Activated naive CD8-positive, alpha-beta T cell treated with anti-CD3 and anti-CD28 coated beads, Interleukin-2, amount 10 ng/mL, durations not matched to agents 7 days and 5 days (primary cell): ENCODE measurements at regions not wholly inside any gene's neighbourhood (a gene's known extent, or its start where the extent isn't known, plus 50 kb on each side); places are given as distances from the start of the nearest gene placed in this dataset.

Experiments
- ATAC-seq: fragments of 150-1000 bp; cut with Tn5 transposase; one replicate; pipeline ENCODE4 v1.10.0; 2021; ENCODE audit warnings: low read depth, moderate library complexity
- POLR2A ChIA-PET: fragments of 350-600 bp; sonication (Branson Sonifier 250); formaldehyde crosslinking; loops from one replicate; lab custom pipeline; 2021; ENCODE audit warnings: antibody characterized with exemption; lab: Charles Lee
- DNase-seq: peaks from one replicate; pipeline ENCODE4 v3.0.0; 2021
- H3K27ac Mint-ChIP-seq: one replicate; pipeline ENCODE4 v1.8.0; 2022; ENCODE audit warnings: mild to moderate bottlenecking, mixed read lengths
- H3K27me3 Mint-ChIP-seq: one replicate; pipeline ENCODE4 v1.8.0; 2022; ENCODE audit warnings: mild to moderate bottlenecking, moderate library complexity, mixed read lengths
- H3K36me3 Mint-ChIP-seq: one replicate; pipeline ENCODE4 v1.8.0; 2021; ENCODE audit warnings: mild to moderate bottlenecking, mixed read lengths
- H3K4me1 Mint-ChIP-seq: one replicate; pipeline ENCODE4 v1.8.0; 2021; ENCODE audit warnings: mixed read lengths
- H3K4me3 Mint-ChIP-seq: one replicate; pipeline ENCODE4 v1.8.0; 2022; ENCODE audit warnings: mild to moderate bottlenecking, moderate library complexity, mixed read lengths
- H3K9me3 Mint-ChIP-seq: one replicate; pipeline ENCODE4 v1.8.0; 2021; ENCODE audit warnings: mixed read lengths

GRCh38 chr11:8810540-8811301 is 100.3 kb upstream of the AKIP1 start:
- POLR2A ChIA-PET: interaction anchor here (0.9 kb wide), 1 partner anchor 129 kb away, joined by 4 read pairs; the partner anchor contains the start of genes RPL27A and TRIM66
- H3K9me3 Mint-ChIP-seq: no peaks in the 10 kb centered on the region
- H3K4me1 Mint-ChIP-seq: peaks cover 10% of the 10 kb centered on the region
- ATAC-seq: peak; percentile 52
- H3K27ac Mint-ChIP-seq: no peak overlapping the region
- peak overlapping the region; percentile 76 for H3K4me3 Mint-ChIP-seq
- DNase-seq: peak; percentile 52
- no peaks in the 10 kb centered on the region for H3K36me3 Mint-ChIP-seq
- H3K27me3 Mint-ChIP-seq: peaks cover 19% of the 10 kb centered on the region

GRCh38 chr11:8811571-8811970 is 99.4 kb upstream of the AKIP1 start:
- Mint-ChIP-seq H3K36me3 (no peaks in the 10 kb centered on the region), H3K4me3 (no peak overlapping the region), H3K9me3 (no peaks in the 10 kb centered on the region), H3K27me3 (peaks cover 19% of the 10 kb centered on the region), H3K4me1 (peaks cover 10% of the 10 kb centered on the region), H3K27ac (no peak overlapping the region)
- POLR2A ChIA-PET: no interaction called here
- ATAC-seq: no peak
- no peak for DNase-seq

DNA sequence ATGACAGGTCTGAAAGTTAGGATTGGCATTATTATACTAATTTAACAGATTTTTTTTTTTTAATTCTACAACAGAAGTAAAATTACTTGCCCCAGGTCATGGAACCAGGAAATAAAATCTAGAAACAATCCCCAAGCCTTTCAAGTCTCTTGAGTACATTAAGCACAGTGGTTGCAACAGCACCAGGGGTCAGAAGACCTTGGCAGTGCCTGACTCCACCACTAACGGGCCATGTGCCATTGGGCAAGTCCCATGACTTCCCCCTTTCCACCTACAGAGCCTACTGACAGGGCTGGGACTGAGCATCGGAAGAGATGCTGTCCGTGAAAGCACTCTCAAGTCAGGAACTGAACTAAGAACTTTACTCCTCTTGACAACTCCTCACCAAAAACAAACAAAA is 98.6 kb upstream of the AKIP1 start:
- Mint-ChIP-seq H3K4me1 (peaks cover 10% of the 10 kb centered on the region), H3K36me3 (no peaks in the 10 kb centered on the region), H3K27ac (no peak overlapping the region), H3K9me3 (no peaks in the 10 kb centered on the region), H3K27me3 (peaks cover 17% of the 10 kb centered on the region), H3K4me3 (no peak overlapping the region)
- ATAC-seq: no peak
- POLR2A ChIA-PET: no interaction called here
- no peak for DNase-seq

DNA sequence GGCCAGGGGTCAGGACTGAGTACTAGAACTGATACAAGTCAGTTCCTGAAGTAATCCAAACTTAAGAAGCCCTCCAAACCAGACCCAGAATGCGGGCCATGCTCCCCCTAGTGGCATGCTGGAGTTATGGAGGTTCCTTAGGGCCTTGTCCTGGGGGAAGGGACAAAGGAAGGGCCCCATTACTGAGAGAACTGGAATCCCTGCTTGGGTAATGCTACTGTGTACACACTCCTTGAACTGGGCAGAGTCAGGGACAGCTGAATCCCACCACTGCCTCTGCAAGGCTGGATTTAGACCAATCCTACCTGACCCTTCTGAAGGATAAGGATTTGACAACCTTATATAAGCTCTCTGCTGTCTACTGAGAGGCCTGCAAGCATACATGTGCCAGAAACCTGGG is 97.3 kb upstream of the AKIP1 start:
- H3K9me3 Mint-ChIP-seq: no peaks in the 10 kb centered on the region
- peaks cover 17% of the 10 kb centered on the region for H3K27me3 Mint-ChIP-seq
- POLR2A ChIA-PET: interaction anchor here (0.7 to 1.7 kb wide), 2 partner anchors 124 to 132 kb away, joined by 3 to 6 read pairs; partner anchors contain the start of genes RPL27A and TRIM66
- no peak overlapping the region for H3K4me3 Mint-ChIP-seq
- H3K36me3 Mint-ChIP-seq: no peaks in the 10 kb centered on the region
- peaks cover 10% of the 10 kb centered on the region for H3K4me1 Mint-ChIP-seq
- DNase-seq (peak; percentile 59), ATAC-seq (peak; percentile 38)
- no peak overlapping the region for H3K27ac Mint-ChIP-seq

- no peaks in the 10 kb centered on the region for H3K9me3 Mint-ChIP-seq
- H3K27ac Mint-ChIP-seq: no peak overlapping the region
- POLR2A ChIA-PET: interaction anchor here (0.7 to 1.7 kb wide), 2 partner anchors 125 to 132 kb away, joined by 3 to 6 read pairs; partner anchors contain the start of genes RPL27A and TRIM66
- H3K4me1 Mint-ChIP-seq: peaks cover 10% of the 10 kb centered on the region
- peak; percentile 69 for ATAC-seq
- H3K27me3 Mint-ChIP-seq: peaks cover 17% of the 10 kb centered on the region
- DNase-seq: no peak
- no peak overlapping the region for H3K4me3 Mint-ChIP-seq
- no peaks in the 10 kb centered on the region for H3K36me3 Mint-ChIP-seq
Observed at GRCh38 chr11:8814209-8814922, 96.6 kb upstream of the AKIP1 start.

GRCh38 chr11:8814923-8815240 is 96.1 kb upstream of the AKIP1 start:
- H3K27me3 Mint-ChIP-seq: peaks cover 15% of the 10 kb centered on the region
- POLR2A ChIA-PET: interaction anchor here (1.7 kb wide), 1 partner anchor 133 kb away, joined by 6 read pairs; the partner anchor contains the start of genes RPL27A and TRIM66
- no peak overlapping the region for H3K4me3 Mint-ChIP-seq
- no peak for ATAC-seq
- H3K36me3 Mint-ChIP-seq: no peaks in the 10 kb centered on the region
- DNase-seq: no peak
- peaks cover 10% of the 10 kb centered on the region for H3K4me1 Mint-ChIP-seq
- H3K9me3 Mint-ChIP-seq: no peaks in the 10 kb centered on the region
- no peak overlapping the region for H3K27ac Mint-ChIP-seq

DNA sequence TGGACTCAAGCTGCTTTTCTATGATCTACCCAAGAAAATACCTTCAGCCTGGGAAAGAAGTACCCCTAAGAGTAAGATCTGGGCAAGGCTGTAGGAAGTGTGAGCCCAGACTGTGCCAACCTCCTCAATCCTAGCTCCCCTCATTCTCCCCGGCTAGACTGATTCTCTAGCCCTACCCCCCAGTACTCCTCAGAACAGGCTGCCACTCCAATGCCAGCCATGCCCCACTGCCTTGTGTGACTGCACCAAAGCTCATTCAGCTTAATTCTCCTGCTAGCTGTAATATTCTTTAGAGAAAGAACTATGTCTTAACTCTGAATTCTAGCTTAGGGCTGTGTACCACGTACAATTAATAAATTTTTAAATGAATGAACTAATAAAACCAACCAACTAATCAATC is 92.6 kb upstream of the AKIP1 start:
- H3K36me3 Mint-ChIP-seq: no peaks in the 10 kb centered on the region
- no peaks in the 10 kb centered on the region for H3K4me1 Mint-ChIP-seq
- no peak overlapping the region for H3K4me3 Mint-ChIP-seq
- DNase-seq (no peak), ATAC-seq (no peak)
- POLR2A ChIA-PET: no interaction called here
- no peaks in the 10 kb centered on the region for H3K9me3 Mint-ChIP-seq
- H3K27me3 Mint-ChIP-seq: peaks cover 10% of the 10 kb centered on the region
- no peak overlapping the region for H3K27ac Mint-ChIP-seq

DNA sequence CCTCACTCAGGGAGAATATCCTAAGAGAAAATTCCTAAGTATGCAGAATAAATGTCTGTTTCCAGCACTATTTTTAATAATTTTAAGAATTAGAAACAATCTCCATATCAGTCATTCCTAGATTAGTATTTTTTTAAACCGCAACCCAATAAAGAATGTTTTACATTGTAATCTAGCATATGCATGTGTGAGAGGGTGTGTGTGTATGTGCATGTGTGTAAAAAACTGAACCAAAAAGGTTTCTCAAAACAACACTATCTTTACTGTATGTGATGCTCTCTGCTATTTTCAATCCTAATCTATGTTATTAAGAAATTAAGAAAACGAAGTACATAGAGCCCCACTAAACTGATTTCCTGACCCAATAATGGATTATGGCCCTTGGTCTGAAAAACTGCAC is 90.6 kb upstream of the AKIP1 start:
- no peak for ATAC-seq
- Mint-ChIP-seq H3K4me1 (no peaks in the 10 kb centered on the region), H3K27ac (no peak overlapping the region), H3K4me3 (no peak overlapping the region), H3K9me3 (no peaks in the 10 kb centered on the region), H3K36me3 (no peaks in the 10 kb centered on the region), H3K27me3 (peaks cover 11% of the 10 kb centered on the region)
- DNase-seq: no peak
- POLR2A ChIA-PET: no interaction called here

DNA sequence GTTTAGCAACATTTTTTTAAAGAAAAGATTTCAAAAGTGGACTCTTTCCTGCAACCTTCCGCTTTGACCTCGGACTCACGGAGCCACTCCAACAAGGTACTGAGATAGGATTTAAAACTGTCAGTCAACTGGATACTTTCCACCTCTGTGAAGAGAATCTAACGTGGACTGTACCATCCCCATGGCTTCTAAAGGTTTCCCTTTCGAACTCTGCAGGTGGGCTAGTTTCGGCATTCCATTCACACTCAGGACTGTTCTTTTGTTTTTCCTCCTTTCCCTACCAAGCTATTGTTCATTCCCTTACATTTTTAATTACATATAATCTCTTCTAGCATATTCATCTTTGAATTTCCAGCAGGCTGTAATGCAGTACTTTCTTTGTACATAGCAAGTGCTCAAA is 88.5 kb upstream of the AKIP1 start:
- H3K9me3 Mint-ChIP-seq: no peaks in the 10 kb centered on the region
- H3K4me1 Mint-ChIP-seq: no peaks in the 10 kb centered on the region
- ATAC-seq (no peak), DNase-seq (no peak)
- POLR2A ChIA-PET: no interaction called here
- no peaks in the 10 kb centered on the region for H3K36me3 Mint-ChIP-seq
- no peak overlapping the region for H3K4me3 Mint-ChIP-seq
- H3K27ac Mint-ChIP-seq: no peak overlapping the region
- H3K27me3 Mint-ChIP-seq: peaks cover 11% of the 10 kb centered on the region

DNA sequence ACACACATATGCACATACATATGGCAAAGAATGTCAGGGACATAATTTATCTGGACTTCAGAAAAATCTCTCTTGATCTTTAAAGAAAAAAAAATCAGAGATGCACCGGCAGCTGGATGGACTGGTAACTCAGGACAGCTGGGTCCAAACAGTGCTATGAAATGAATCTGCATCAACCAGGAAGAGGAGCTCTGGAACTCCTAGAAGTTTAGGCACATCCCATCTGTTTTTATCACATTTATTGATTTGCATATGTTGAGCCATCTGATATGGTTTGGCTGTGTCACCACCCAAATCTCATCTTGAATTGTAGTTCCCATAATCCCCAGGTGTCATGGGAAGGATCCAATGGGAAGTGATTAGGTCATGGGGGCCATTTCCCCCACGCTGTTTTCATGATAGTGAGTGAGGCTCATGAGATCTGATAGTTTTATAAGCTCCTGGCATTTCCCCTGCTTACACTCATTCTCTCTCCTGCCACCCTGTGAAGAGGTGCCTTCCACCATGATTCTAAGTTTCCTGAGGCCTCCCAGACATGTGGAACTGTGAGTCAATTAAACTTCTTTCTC is 87.7 kb upstream of the AKIP1 start:
- H3K27me3 Mint-ChIP-seq: peaks cover 11% of the 10 kb centered on the region
- no peaks in the 10 kb centered on the region for H3K4me1 Mint-ChIP-seq
- POLR2A ChIA-PET: no interaction called here
- ATAC-seq (no peak), DNase-seq (no peak)
- no peaks in the 10 kb centered on the region for H3K9me3 Mint-ChIP-seq
- H3K4me3 Mint-ChIP-seq: no peak overlapping the region
- no peaks in the 10 kb centered on the region for H3K36me3 Mint-ChIP-seq
- H3K27ac Mint-ChIP-seq: no peak overlapping the region

DNA sequence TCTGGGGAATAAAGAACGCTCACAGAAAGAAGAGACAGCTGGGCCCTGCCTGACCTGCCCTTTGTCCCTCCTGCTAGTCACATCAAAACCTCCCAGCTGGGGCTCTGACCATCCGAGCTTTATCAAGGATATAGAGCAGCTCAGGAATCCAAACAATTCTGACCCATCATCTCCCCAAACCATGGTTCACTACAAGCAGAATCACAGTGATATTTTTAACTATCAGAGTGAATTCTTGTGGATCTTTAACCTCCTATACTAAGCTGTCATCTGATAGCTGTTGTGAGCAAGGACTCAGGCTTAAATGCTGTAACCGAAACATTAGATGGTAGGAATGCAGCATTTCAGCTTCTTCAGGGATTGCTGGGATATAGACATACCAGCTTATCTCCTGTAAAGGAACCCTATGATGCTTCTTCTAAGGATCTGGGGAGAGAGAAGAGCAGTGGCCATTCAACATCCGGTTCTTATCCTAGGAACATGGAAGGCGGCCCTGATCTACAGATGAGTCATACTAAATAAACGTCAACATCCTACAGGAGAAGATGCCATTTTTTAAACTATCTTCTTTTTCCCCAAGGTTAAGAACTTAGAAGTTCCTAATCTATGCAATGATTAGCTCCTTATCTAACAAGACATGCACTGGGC is 84.7 kb upstream of the AKIP1 start:
- no peak overlapping the region for H3K4me3 Mint-ChIP-seq
- peaks cover 10% of the 10 kb centered on the region for H3K27me3 Mint-ChIP-seq
- H3K9me3 Mint-ChIP-seq: no peaks in the 10 kb centered on the region
- no peaks in the 10 kb centered on the region for H3K4me1 Mint-ChIP-seq
- no peak for ATAC-seq
- POLR2A ChIA-PET: no interaction called here
- no peaks in the 10 kb centered on the region for H3K36me3 Mint-ChIP-seq
- no peak overlapping the region for H3K27ac Mint-ChIP-seq
- no peak for DNase-seq

GRCh38 chr11:8826901-8827560 is 84.0 kb upstream of the AKIP1 start:
- DNase-seq (no peak), ATAC-seq (no peak)
- Mint-ChIP-seq H3K4me3 (no peak overlapping the region), H3K27ac (no peak overlapping the region), H3K4me1 (no peaks in the 10 kb centered on the region), H3K9me3 (no peaks in the 10 kb centered on the region), H3K27me3 (peaks cover 8% of the 10 kb centered on the region), H3K36me3 (no peaks in the 10 kb centered on the region)
- POLR2A ChIA-PET: no interaction called here

- Mint-ChIP-seq H3K27me3 (peaks cover 2% of the 10 kb centered on the region), H3K4me3 (no peak overlapping the region), H3K27ac (no peak overlapping the region), H3K36me3 (no peaks in the 10 kb centered on the region), H3K4me1 (peaks cover 7% of the 10 kb centered on the region), H3K9me3 (no peaks in the 10 kb centered on the region)
- POLR2A ChIA-PET: no interaction called here
- no peak for DNase-seq
- ATAC-seq: no peak
Observed at GRCh38 chr11:8828046-8828445, 82.9 kb upstream of the AKIP1 start.
